SK-N-MC (cell line): ENCODE measurements at regions not wholly inside any gene's neighbourhood (a gene's known extent, or its start where the extent isn't known, plus 50 kb on each side); places are given as distances from the start of the nearest gene placed in this dataset.

Source experiments
- DNase-seq: peaks from one replicate; pipeline ENCODE4 v3.0.0-alpha.2; 2011; ENCODE audit warnings: low read depth, low spot score
- H3K27ac ChIP-seq: fragments of 200-600 bp; sonication (generic); 2 replicates; pipeline ENCODE4 v1.5.1; 2016; ENCODE audit warnings: mixed run types
- H3K36me3 ChIP-seq: fragments of 200-600 bp; sonication (generic); 2 replicates; pipeline ENCODE4 v1.6.1; 2017; ENCODE audit warnings: antibody characterized with exemption, low read length, mixed read lengths; ENCODE audit not compliant: insufficient read depth
- H3K4me3 ChIP-seq: fragments of 200-600 bp; sonication (generic); 2 replicates; pipeline ENCODE4 v1.5.1; 2016
- H3K9ac ChIP-seq: fragments of 200-600 bp; sonication (generic); 2 replicates; pipeline ENCODE4 v1.8.0; 2017; ENCODE audit warnings: mixed run types, mixed read lengths; ENCODE audit not compliant: insufficient read length
- H3K9me3 ChIP-seq: fragments of 200-600 bp; sonication (generic); 2 replicates; pipeline ENCODE4 v1.6.1; 2017; ENCODE audit warnings: low read depth, mild to moderate bottlenecking, antibody characterized with exemption, low read length, moderate library complexity, mixed read lengths
- EZH2 ChIP-seq: fragments of 200-600 bp; sonication (generic); IDR thresholded peaks from one replicate; pipeline ENCODE4 v1.6.1; 2017; ENCODE audit warnings: antibody characterized with exemption
- FOXP2 ChIP-seq: optimal IDR thresholded peaks from 2 replicates; pipeline ENCODE3; 2011; ENCODE audit warnings: mild to moderate bottlenecking, moderate library complexity; ENCODE audit not compliant: insufficient read depth; ENCODE audit errors: extremely low read length, control extremely low read depth
- POLR2AphosphoS5 ChIP-seq: IDR thresholded peaks from 2 replicates; pipeline ENCODE4 v1.6.1; 2012; ENCODE audit warnings: mild to moderate bottlenecking, low read depth, low read length, borderline replicate concordance

DNA sequence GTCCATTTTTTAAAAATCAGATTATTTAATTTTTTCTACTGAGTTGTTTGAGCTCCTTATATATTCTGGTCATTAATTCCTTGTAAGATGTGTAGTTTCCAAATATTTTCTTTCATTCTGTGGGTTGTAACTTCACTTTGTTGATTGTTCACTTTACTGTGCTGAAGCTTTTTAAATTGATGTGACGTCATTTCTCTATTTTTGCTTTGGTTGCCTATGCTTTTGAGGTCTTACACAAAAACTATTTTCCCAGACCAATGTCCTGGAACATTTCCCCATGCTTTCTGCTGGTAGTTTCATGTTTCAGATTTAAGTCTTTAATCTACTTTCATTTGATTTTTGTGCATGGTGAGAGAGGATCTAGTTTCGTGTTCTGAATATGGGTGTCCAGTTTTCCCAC, 753.6 kb downstream of the TRIML1 start:
- TF ChIP-seq FOXP2: no peak
- TF ChIP-seq EZH2: no peak
- no peak for TF ChIP-seq POLR2AphosphoS5
- Histone ChIP-seq H3K36me3 (no peaks in the 10 kb centered on the region), H3K4me3 (no peak overlapping the region), H3K9ac (no peak overlapping the region), H3K27ac (no peak overlapping the region), H3K9me3 (no peaks in the 10 kb centered on the region)
- DNase-seq: no peak

GRCh38 chr4:188903986-188904385, 764.7 kb downstream of the TRIML1 start:
- Histone ChIP-seq H3K36me3 (no peaks in the 10 kb centered on the region), H3K27ac (no peak overlapping the region), H3K4me3 (no peak overlapping the region), H3K9me3 (no peaks in the 10 kb centered on the region), H3K9ac (no peak overlapping the region)
- no peak for DNase-seq
- TF ChIP-seq POLR2AphosphoS5 (no peak), EZH2 (no peak), FOXP2 (no peak)

DNA sequence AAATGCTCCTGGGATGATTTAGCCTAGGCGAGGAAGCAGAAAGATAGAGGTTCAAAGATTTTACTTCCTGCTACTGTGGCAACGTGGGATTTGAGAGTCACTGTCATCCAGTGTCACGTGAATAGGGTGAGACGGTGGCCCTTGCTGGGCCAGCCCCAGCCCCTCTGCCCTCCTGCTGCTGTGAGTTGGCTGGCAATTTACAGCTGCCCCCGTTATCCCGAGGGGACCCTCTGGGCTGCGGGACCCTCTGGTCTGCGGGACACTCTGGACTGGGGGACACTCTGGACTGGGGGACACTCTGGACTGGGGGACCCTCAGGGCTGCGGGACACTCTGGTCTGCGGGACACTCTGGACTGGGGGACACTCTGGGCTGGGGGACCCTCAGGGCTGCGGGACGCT, 765.4 kb downstream of the TRIML1 start:
- Histone ChIP-seq H3K9ac (no peak overlapping the region), H3K27ac (no peak overlapping the region), H3K9me3 (no peaks in the 10 kb centered on the region), H3K36me3 (no peaks in the 10 kb centered on the region), H3K4me3 (no peak overlapping the region)
- DNase-seq: no peak
- TF ChIP-seq EZH2: no peak
- no peak for TF ChIP-seq POLR2AphosphoS5
- TF ChIP-seq FOXP2: no peak

GRCh38 chr4:188905248-188905647, 766.0 kb downstream of the TRIML1 start:
- TF ChIP-seq FOXP2 (no peak), EZH2 (no peak), POLR2AphosphoS5 (no peak)
- H3K9ac ChIP-seq: no peak overlapping the region
- no peaks in the 10 kb centered on the region for H3K36me3 ChIP-seq
- no peak overlapping the region for H3K27ac ChIP-seq
- DNase-seq: no peak
- no peaks in the 10 kb centered on the region for H3K9me3 ChIP-seq
- H3K4me3 ChIP-seq: no peak overlapping the region

- DNase-seq: no peak
- Histone ChIP-seq H3K27ac (no peak overlapping the region), H3K9me3 (no peaks in the 10 kb centered on the region), H3K36me3 (no peaks in the 10 kb centered on the region), H3K4me3 (no peak overlapping the region), H3K9ac (no peak overlapping the region)
- TF ChIP-seq FOXP2 (no peak), EZH2 (no peak), POLR2AphosphoS5 (no peak)
Observed at GRCh38 chr4:188911199-188911598, 772.0 kb downstream of the TRIML1 start.

DNA sequence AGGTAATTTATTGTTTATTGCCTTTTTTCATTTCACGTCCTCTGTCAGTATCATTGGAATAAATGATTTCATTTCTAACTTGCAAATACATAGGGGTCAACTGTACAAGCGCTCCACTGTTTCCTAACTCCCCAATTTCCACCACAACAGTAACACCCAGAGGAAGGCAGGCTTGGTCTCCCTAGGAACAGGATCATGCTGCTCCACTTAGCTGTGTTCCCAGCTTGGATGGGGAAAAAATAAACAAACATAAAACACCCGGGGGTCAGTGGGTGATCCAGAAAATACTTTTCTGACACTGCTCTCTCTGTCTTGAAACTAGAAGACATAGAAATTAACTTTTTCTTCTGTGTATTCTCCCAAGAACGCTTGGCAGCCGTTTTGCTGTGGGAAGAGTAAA, 772.5 kb downstream of the TRIML1 start:
- no peak overlapping the region for H3K9ac ChIP-seq
- H3K4me3 ChIP-seq: no peak overlapping the region
- H3K27ac ChIP-seq: no peak overlapping the region
- no peak for TF ChIP-seq EZH2
- TF ChIP-seq FOXP2: no peak
- no peak for TF ChIP-seq POLR2AphosphoS5
- H3K9me3 ChIP-seq: no peaks in the 10 kb centered on the region
- H3K36me3 ChIP-seq: no peaks in the 10 kb centered on the region
- DNase-seq: no peak

- no peaks in the 10 kb centered on the region for H3K9me3 ChIP-seq
- DNase-seq: no peak
- H3K36me3 ChIP-seq: no peaks in the 10 kb centered on the region
- no peak overlapping the region for H3K4me3 ChIP-seq
- H3K27ac ChIP-seq: no peak overlapping the region
- TF ChIP-seq POLR2AphosphoS5 (no peak), FOXP2 (no peak), EZH2 (no peak)
- H3K9ac ChIP-seq: no peak overlapping the region
Observed at GRCh38 chr4:188915175-188915574, 775.9 kb downstream of the TRIML1 start.

GRCh38 chr4:188918787-188919186, 779.5 kb downstream of the TRIML1 start:
- no peak for DNase-seq
- TF ChIP-seq EZH2 (no peak), FOXP2 (no peak), POLR2AphosphoS5 (no peak)
- no peak overlapping the region for H3K9ac ChIP-seq
- no peaks in the 10 kb centered on the region for H3K36me3 ChIP-seq
- no peak overlapping the region for H3K4me3 ChIP-seq
- H3K27ac ChIP-seq: no peak overlapping the region
- H3K9me3 ChIP-seq: no peaks in the 10 kb centered on the region

DNA sequence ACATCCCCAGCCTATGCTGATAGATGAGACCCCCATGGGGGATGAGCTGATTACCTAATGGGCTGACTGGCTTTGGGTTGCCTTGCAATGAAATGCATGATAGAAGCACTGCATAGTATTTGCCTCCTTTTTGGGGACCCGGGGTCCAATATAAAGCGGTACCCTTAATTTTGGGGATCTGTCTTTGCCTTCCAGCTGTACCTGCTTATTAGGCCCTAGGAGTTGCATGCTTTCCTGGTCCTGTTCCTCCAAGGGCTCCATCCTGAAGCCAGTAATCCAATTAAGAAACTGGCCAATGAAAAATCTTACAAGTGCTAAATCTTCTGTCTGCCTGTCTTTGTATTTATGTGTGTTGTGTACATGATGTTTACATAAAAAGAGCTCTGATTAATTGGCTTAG, 791.6 kb downstream of the TRIML1 start:
- no peak for DNase-seq
- TF ChIP-seq POLR2AphosphoS5 (no peak), FOXP2 (no peak), EZH2 (no peak)
- Histone ChIP-seq H3K9ac (no peak overlapping the region), H3K36me3 (no peaks in the 10 kb centered on the region), H3K9me3 (no peaks in the 10 kb centered on the region), H3K4me3 (no peak overlapping the region), H3K27ac (no peak overlapping the region)
